PFSK-1 (cell line): ENCODE measurements at regions not wholly inside any gene's neighbourhood (a gene's known extent, or its start where the extent isn't known, plus 50 kb on each side); places are given as distances from the start of the nearest gene placed in this dataset.

Experiments used
- FOXP2 ChIP-seq: optimal IDR thresholded peaks from 2 replicates; pipeline ENCODE3; 2011; ENCODE audit warnings: borderline replicate concordance, control low read depth, inconsistent platforms; ENCODE audit not compliant: insufficient read depth; ENCODE audit errors: extremely low read length, extremely low read depth
- POLR2AphosphoS5 ChIP-seq: IDR thresholded peaks from 2 replicates; pipeline ENCODE4 v1.6.1; 2012; ENCODE audit warnings: low read depth, mild to moderate bottlenecking, control low read depth, low read length, moderate library complexity
- SIN3A ChIP-seq: IDR thresholded peaks from 2 replicates; pipeline ENCODE4 v1.6.1; 2012; ENCODE audit warnings: mild to moderate bottlenecking, low read length, moderate library complexity, borderline replicate concordance; ENCODE audit not compliant: insufficient read depth
- TAF1 ChIP-seq: IDR thresholded peaks from 2 replicates; pipeline ENCODE4 v1.6.1; 2012; ENCODE audit warnings: low read length, control low read depth, borderline replicate concordance; ENCODE audit not compliant: insufficient read depth
- TF ChIP-seq, protein P1 (sequence below), 2 experiments: IDR thresholded peaks; 2 replicates each; pipeline versions ENCODE4 v1.6.1 to v1.8.0; 2011 to 2012; ENCODE audit warnings: low read depth in 2 of 2, low read length in 2 of 2, control low read depth in 1 of 2, inconsistent platforms in 1 of 2, mild to moderate bottlenecking in 1 of 2, moderate library complexity in 1 of 2; ENCODE audit not compliant: insufficient read depth in 1 of 2

DNA sequence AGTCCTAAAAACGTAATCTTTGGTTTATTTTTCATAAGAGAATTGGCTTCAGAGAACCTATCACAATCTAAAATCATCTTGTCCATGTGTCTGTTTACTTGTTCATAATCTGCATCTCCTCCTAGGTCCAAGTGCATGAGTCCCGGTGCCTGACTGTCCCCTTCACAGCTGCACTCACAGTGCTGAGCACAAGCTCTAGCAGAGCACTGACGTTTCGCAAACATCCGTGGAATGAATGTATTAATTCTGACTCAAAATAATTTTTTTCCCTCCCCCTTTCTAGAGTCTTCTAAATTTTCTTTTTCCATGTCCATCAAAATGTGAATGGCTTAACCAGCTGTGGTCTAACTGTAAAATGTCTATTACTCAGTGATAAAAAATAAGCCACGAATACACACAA, 245.5 kb upstream of the TSHZ3 start:
- TF ChIP-seq FOXP2: no peak
- TF ChIP-seq, protein P1, sequence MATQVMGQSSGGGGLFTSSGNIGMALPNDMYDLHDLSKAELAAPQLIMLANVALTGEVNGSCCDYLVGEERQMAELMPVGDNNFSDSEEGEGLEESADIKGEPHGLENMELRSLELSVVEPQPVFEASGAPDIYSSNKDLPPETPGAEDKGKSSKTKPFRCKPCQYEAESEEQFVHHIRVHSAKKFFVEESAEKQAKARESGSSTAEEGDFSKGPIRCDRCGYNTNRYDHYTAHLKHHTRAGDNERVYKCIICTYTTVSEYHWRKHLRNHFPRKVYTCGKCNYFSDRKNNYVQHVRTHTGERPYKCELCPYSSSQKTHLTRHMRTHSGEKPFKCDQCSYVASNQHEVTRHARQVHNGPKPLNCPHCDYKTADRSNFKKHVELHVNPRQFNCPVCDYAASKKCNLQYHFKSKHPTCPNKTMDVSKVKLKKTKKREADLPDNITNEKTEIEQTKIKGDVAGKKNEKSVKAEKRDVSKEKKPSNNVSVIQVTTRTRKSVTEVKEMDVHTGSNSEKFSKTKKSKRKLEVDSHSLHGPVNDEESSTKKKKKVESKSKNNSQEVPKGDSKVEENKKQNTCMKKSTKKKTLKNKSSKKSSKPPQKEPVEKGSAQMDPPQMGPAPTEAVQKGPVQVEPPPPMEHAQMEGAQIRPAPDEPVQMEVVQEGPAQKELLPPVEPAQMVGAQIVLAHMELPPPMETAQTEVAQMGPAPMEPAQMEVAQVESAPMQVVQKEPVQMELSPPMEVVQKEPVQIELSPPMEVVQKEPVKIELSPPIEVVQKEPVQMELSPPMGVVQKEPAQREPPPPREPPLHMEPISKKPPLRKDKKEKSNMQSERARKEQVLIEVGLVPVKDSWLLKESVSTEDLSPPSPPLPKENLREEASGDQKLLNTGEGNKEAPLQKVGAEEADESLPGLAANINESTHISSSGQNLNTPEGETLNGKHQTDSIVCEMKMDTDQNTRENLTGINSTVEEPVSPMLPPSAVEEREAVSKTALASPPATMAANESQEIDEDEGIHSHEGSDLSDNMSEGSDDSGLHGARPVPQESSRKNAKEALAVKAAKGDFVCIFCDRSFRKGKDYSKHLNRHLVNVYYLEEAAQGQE (IDR thresholded peaks at IDR 0.05; ENCODE audit: insufficient read depth in 1 of 2, low read depth in 2 of 2, low read length in 2 of 2): no peak
- TF ChIP-seq SIN3A: no peak
- no peak for TF ChIP-seq POLR2AphosphoS5
- TF ChIP-seq TAF1: no peak

DNA sequence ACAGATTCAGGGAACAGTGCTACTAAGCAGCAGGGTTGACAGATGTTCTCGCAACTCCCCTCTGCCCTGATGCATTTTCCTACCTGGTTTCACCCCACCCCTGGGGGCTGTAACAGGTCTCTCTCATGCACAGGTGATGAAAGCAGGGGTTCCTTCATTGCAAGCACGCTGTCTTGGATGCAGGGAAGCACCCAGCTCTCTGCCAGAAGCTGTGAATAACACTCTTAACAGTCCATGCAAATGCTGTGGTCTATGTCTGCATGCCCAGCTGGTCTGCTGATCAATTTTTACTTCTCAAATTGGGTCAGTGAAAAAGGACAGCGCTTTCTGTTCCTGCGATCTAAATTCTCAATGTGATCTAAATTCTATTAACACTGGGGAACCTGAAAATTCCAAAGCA, 246.3 kb upstream of the TSHZ3 start:
- TF ChIP-seq POLR2AphosphoS5 (no peak), SIN3A (no peak), TAF1 (no peak), FOXP2 (no peak)
- TF ChIP-seq, protein P1 (IDR thresholded peaks at IDR 0.05; ENCODE audit: insufficient read depth in 1 of 2, low read depth in 2 of 2, low read length in 2 of 2): no peak

DNA sequence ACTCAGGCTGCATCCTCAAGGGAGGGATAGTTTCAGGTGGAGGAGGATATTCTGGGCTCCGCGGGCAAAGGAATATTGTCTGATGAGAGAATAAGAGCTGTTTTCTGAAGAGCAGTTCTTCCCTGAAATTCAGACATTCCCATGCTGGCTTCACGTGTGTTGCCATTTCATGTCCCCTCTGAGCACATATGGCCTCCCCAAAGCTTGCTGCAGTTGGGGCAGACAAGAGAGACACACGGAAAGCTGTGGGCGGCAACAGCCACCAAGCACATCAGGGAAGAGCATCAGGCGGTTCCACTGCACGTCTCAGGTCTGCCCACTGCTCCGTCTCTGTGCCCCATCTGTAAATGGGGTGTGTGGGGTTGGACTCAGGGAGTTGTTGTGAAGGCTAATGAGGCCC, 247.5 kb upstream of the TSHZ3 start:
- TF ChIP-seq SIN3A (no peak), TAF1 (no peak), POLR2AphosphoS5 (no peak), FOXP2 (no peak)
- TF ChIP-seq, protein P1 (IDR thresholded peaks at IDR 0.05; ENCODE audit: insufficient read depth in 1 of 2, low read depth in 2 of 2, low read length in 2 of 2): no peak

DNA sequence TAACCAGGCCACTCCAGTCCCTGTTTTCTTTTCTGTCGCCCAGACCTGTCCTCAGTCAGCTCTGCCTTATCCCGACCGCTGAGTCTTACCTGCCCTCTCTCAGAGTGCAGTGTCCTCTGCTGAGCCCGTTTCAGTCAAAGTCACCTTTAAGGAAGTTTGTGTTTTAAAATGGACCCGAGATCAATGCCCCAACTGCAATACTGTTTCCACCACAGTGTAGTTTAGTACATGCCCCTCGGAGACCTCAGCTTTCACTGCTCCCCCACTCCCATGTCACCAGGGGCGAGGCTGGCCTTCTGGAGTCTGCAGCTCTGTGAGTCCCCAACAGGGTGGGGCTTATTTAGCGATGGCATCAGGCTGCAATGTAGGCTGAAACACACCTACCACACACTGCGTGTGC, 248.4 kb upstream of the TSHZ3 start:
- TF ChIP-seq POLR2AphosphoS5 (no peak), FOXP2 (no peak), TAF1 (no peak), SIN3A (no peak)
- TF ChIP-seq, protein P1 (IDR thresholded peaks at IDR 0.05; ENCODE audit: insufficient read depth in 1 of 2, low read depth in 2 of 2, low read length in 2 of 2): no peak

DNA sequence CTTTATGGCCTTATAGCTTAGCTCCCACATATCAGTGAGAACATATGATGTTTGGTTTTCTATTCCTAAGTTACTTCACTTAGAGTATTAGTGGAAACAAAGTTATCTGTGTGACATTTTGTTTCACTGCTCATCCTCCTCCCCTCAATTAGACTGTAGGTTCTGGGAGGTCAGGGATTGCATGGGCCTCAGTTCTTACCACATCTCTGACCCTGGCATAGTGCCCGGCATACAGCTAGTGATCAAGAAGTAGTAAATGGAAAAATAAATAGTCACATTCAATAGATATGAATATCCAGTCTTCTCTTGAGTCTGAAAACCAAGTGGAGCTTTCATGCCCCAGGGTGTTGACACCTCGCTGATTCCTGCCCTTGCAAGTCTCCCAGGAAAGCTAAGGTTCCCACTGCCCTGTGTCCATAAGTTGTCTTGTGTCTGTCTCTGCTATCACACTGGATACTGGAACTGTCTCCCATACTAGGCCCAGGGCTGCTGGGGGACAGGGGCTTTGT, 249.5 kb upstream of the TSHZ3 start:
- no peak for TF ChIP-seq TAF1
- TF ChIP-seq SIN3A: no peak
- no peak for TF ChIP-seq FOXP2
- no peak for TF ChIP-seq POLR2AphosphoS5
- TF ChIP-seq, protein P1 (IDR thresholded peaks at IDR 0.05; ENCODE audit: insufficient read depth in 1 of 2, low read depth in 2 of 2, low read length in 2 of 2): no peak
